ENCODE measurements at regions not wholly inside any gene's neighbourhood (a gene's known extent, or its start where the extent isn't known, plus 50 kb on each side); places are given as distances from the start of the nearest gene placed in this dataset.

- TF ChIP-seq EZH2phosphoT487 (IDR thresholded peaks at IDR 0.05; ENCODE audit: borderline replicate concordance) (no peak), CTCF (conservative IDR thresholded peaks at IDR 0.05; ENCODE audit: low read length) (no peak)
- H3K79me2 ChIP-seq (ENCODE audit: insufficient read depth, low read length), result no peaks in the 10 kb centered on the region
- H3K9me3 ChIP-seq (ENCODE audit: insufficient read depth, low read depth, low read length), result no peaks in the 10 kb centered on the region
- no peaks in the 10 kb centered on the region for H4K20me1 ChIP-seq (ENCODE audit: insufficient read depth, low read length, poor library complexity, severe bottlenecking)
- no peak overlapping the region for H3K9ac ChIP-seq (ENCODE audit: low read depth, low read length, poor library complexity, severe bottlenecking)
- no peaks in the 10 kb centered on the region for H3K27me3 ChIP-seq (ENCODE audit: insufficient read depth, low read length, poor library complexity, severe bottlenecking)
- no peak overlapping the region for H3K4me2 ChIP-seq (ENCODE audit: low read depth, low read length, poor library complexity, severe bottlenecking)
- no peaks in the 10 kb centered on the region for H3K4me1 ChIP-seq (ENCODE audit: insufficient read depth, low read length, poor library complexity, severe bottlenecking)
- no peak overlapping the region for H3K4me3 ChIP-seq (ENCODE audit: low read length, poor library complexity, severe bottlenecking)
- no peak overlapping the region for H2AFZ ChIP-seq (ENCODE audit: low read length)
- H3K9me2 ChIP-seq (replicated peaks; ENCODE audit: low read depth, low read length), result no peaks in the 10 kb centered on the region
- no peaks in the 10 kb centered on the region for H3F3A ChIP-seq (ENCODE audit: low read depth)
- H3K36me3 ChIP-seq (ENCODE audit: insufficient read depth, low read length), result no peaks in the 10 kb centered on the region
Measured at GRCh38 chr12:43222796-43223195, 329.2 kb downstream of the ADAMTS20 start.

- no peak overlapping the region for H3K9ac ChIP-seq (ENCODE audit: low read depth, low read length, poor library complexity, severe bottlenecking)
- H2AFZ ChIP-seq (ENCODE audit: low read length), result no peak overlapping the region
- H3F3A ChIP-seq (ENCODE audit: low read depth), result no peaks in the 10 kb centered on the region
- no peaks in the 10 kb centered on the region for H3K27me3 ChIP-seq (ENCODE audit: insufficient read depth, low read length, poor library complexity, severe bottlenecking)
- no peak overlapping the region for H3K4me2 ChIP-seq (ENCODE audit: low read depth, low read length, poor library complexity, severe bottlenecking)
- no peaks in the 10 kb centered on the region for H3K36me3 ChIP-seq (ENCODE audit: insufficient read depth, low read length)
- no peak for TF ChIP-seq EZH2phosphoT487 (IDR thresholded peaks at IDR 0.05; ENCODE audit: borderline replicate concordance)
- TF ChIP-seq CTCF (conservative IDR thresholded peaks at IDR 0.05; ENCODE audit: low read length), result no peak
- H3K4me1 ChIP-seq (ENCODE audit: insufficient read depth, low read length, poor library complexity, severe bottlenecking), result no peaks in the 10 kb centered on the region
- no peaks in the 10 kb centered on the region for H3K9me3 ChIP-seq (ENCODE audit: insufficient read depth, low read depth, low read length)
- H4K20me1 ChIP-seq (ENCODE audit: insufficient read depth, low read length, poor library complexity, severe bottlenecking), result no peaks in the 10 kb centered on the region
- no peaks in the 10 kb centered on the region for H3K79me2 ChIP-seq (ENCODE audit: insufficient read depth, low read length)
- no peak overlapping the region for H3K4me3 ChIP-seq (ENCODE audit: low read length, poor library complexity, severe bottlenecking)
- 0 out of 2 replicates have a peak, but pooled peaks cover 4% of the 10 kb centered on the region for H3K9me2 ChIP-seq (replicated peaks; ENCODE audit: low read depth, low read length)
Measured at GRCh38 chr12:43221216-43221615, 330.8 kb downstream of the ADAMTS20 start.

GRCh38 chr12:43216490-43216889 lies 335.5 kb downstream of the ADAMTS20 start:
- no peaks in the 10 kb centered on the region for H3K36me3 ChIP-seq (ENCODE audit: insufficient read depth, low read length)
- H3K4me3 ChIP-seq (ENCODE audit: low read length, poor library complexity, severe bottlenecking), result no peak overlapping the region
- H3K4me2 ChIP-seq (ENCODE audit: low read depth, low read length, poor library complexity, severe bottlenecking), result no peak overlapping the region
- H3K27me3 ChIP-seq (ENCODE audit: insufficient read depth, low read length, poor library complexity, severe bottlenecking), result no peaks in the 10 kb centered on the region
- H3K79me2 ChIP-seq (ENCODE audit: insufficient read depth, low read length), result no peaks in the 10 kb centered on the region
- TF ChIP-seq CTCF (conservative IDR thresholded peaks at IDR 0.05; ENCODE audit: low read length) (no peak), EZH2phosphoT487 (IDR thresholded peaks at IDR 0.05; ENCODE audit: borderline replicate concordance) (no peak)
- no peak overlapping the region for H3K9ac ChIP-seq (ENCODE audit: low read depth, low read length, poor library complexity, severe bottlenecking)
- no peaks in the 10 kb centered on the region for H3K4me1 ChIP-seq (ENCODE audit: insufficient read depth, low read length, poor library complexity, severe bottlenecking)
- no peak overlapping the region for H2AFZ ChIP-seq (ENCODE audit: low read length)
- no peaks in the 10 kb centered on the region for H4K20me1 ChIP-seq (ENCODE audit: insufficient read depth, low read length, poor library complexity, severe bottlenecking)
- H3F3A ChIP-seq (ENCODE audit: low read depth), result no peaks in the 10 kb centered on the region
- H3K9me3 ChIP-seq (ENCODE audit: insufficient read depth, low read depth, low read length), result no peaks in the 10 kb centered on the region
- 0 out of 2 replicates have a peak, but pooled peaks cover 4% of the 10 kb centered on the region for H3K9me2 ChIP-seq (replicated peaks; ENCODE audit: low read depth, low read length)
